ENCODE measurements at regions not wholly inside any gene's neighbourhood (a gene's known extent, or its start where the extent isn't known, plus 50 kb on each side); places are given as distances from the start of the nearest gene placed in this dataset.

DNA sequence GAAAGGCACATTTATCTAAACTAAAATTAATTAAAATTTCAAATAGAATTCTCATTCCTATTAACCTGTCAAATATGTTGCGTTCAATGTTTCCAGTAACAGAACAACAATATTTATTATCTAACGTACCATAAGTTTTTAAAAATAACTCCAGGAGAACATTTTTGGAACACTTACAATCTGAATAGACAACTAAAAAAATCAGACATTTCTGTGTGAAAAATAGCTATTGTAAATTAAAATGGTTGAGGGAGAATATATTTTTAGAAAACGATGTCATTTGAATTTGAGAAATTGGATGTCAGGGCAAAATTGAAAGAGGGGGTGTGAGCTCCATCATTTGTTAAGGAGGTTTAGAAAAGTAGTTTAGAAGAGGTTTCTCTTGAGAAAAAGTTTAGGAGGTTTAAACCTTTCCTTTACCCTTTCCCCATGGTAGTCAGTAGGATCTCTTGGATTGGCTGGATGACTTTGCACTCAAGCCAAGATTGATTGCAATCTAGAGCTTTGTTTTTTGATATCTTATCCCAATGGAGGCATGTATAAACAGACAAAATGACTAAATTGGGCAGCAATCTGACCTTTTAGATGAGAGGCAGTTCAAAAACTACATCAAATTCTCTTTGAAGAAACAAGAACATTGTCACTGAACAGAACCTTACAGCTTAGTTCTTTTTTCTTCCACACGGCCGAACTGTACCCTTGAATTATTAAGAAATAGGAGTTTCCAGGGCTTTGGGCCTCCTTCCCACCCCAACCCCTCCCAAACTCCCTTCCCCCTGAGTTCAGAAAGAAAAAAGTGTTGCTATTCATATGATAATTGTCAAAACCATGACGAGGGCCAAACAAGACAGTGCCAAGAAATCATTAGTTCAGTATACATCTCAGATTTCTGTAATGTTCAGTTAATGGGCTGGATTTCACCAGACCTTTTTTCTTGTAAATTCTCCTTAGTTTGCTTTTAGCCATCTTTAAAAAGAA, 79.7 kb upstream of the CDIN1 start:
- no peak for DNase-seq

DNA sequence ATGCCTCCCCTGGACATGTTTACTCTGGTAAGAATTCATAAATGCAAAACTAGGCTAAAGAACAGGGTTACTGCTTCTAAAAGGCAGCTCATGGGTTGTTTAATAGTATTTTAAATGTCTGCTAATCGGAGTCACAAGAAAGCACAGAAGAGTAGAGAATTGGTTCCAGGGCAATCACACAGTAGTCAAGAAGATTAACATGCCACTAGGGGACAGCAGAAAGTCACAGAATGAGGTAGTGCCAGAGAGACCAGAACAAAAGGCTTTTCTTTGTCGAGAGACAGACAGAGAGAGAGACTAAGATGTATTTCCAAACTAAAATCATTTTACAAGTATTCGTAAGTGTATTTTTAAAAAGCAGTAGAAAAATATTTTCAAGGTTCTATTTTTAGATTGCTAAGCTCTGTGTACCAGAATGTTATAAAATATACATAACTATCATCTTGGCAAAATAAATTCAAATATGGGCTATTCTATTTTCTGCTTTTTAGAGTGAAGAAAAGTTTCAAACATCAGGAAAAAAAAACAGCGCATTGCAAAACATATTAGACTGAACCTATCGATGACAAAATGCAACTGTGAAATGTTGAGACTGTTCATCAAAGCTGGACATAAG, 78.3 kb upstream of the CDIN1 start:
- peak in 1 of 6 experiments; percentile 14 for DNase-seq

DNA sequence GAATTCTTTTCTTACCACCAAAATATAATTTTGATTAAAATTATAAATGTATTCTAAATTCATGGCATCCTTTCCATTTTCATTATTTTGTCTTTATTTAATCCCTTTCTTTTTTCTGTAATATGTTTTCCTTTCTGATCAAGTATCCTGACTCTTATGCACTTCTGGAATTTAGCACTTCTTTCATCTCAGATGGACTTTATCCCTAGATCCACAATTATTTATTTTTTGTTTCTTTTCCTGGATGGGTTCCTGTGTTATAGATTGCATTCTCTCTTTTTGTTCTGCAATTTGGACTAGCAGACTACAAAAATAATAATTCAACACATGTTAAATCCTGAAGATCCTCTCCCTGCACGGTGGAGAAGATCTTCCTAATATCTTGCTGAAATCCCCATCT, 76.9 kb upstream of the CDIN1 start:
- DNase-seq, result no peak

DNA sequence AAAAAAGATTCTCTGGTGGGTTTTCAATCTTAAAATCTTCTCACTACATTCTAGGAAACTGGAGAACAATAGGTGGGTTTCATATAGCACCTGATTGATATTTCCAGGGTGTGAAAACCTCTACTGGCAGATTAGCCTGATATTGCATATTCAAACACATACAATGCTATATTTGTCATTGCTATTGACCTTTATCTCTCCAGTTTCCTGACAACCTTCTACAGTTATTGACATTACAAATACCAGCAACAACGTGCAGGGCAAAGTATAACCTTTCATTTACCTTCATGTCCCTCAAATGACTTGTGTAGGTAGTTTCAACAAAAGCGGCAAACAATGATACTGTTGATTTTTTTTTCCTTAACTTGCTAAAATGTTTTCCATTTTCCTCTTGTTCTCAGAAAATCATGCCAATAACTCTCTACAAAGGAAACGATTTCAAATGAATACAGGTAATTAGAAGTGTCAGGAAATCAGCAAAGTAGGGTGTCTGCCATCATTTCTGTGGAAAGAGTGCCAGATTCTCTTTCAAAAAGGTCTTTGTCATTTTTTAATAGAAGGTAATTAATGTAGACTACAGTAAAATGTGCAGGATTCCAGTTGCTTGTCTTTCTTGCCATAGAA, 72.6 kb upstream of the CDIN1 start:
- DNase-seq, result no peak

DNA sequence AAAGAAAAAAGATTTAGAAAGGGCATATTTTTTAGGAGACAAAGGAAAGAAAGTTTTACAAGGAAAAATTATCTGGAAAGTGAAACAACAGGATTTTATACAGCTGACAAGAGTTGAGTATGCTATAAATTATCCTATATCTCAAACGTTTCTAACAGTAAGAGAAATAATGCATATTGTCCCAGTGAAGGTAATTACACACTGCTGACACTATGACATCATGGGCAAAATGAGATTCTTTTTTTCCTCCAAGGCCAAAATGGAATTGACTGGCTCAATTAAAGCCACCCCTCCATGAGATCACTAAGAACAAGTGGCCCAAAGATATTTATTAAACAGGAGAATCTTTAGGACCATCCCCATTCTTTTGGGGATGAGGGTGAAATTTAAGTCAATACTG, 72.0 kb upstream of the CDIN1 start:
- DNase-seq, result no peak

DNA sequence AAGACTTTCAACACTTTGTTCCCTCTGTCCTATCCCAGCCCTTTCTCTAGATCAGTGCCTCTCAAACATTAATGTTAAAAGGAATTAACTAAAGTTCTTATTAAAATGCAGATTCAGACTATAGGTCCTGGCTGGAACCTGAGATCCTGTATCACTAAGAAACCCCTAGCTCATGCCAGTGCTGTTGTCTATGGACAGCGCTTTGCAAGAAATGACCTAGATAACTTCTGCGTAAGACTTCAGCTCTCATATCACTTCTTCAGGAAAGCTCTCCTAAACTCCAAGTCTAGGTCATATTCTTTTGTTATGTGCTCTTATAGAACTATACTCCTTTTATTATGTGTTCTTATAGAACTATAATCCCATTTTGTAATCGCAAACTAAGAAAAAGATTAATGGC, 67.8 kb upstream of the CDIN1 start:
- no peak for DNase-seq

DNA sequence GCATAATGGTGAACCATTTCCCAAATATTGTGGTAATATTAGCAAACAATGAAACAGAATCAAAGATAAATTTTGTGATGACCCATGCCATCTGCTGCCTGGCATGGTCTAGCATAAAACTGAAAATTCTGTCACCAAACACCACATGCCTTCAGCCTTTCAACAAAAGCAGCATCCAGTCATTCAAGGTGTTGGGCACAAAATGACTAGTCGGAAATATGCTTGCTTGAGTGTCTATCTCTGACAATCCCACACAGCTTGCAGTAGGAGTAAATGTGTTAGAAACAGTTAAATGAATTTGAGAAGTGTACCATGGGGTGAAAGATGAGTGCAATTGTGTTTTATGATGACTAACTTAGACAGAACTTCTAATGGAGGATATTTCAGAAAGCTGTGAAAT, 61.7 kb upstream of the CDIN1 start:
- DNase-seq, result no peak

DNA sequence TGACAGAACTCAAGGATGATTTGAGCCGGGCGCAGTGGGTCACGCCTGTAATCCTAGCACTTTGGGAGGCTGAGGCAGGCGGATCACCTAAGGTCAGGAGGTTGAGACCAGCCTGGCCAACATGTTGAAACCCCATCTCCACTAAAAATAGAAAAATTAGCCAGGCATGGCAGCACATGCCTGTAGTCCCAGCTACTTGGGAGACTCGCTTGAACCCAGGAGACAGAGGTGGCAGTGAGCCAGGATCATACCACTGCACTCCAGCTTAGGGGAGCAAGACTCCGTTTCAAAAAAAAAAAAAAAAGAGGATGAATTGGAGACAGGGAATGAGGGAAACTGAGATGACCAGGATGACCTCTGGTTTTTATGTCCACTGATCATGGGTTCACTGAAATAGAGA, 60.4 kb upstream of the CDIN1 start:
- no peak for DNase-seq

DNA sequence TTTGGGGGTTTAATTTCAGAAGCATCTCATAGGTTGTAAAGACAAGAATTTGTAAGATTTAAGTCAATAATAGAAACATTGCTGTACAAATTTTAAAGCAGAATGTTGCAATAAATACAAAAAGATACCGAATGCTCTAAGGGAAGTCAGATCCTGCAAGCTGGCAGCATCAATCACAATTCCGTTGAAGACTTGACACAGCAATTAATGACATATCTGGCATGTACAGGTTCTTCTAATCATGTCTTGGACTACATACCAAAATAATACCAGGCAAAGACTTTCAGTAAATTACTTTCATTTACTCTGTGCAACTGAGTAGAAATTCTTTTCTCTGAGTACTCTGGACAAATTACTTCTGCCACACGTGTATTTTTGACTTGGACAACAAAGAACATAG, 54.0 kb upstream of the CDIN1 start:
- DNase-seq, result no peak

DNA sequence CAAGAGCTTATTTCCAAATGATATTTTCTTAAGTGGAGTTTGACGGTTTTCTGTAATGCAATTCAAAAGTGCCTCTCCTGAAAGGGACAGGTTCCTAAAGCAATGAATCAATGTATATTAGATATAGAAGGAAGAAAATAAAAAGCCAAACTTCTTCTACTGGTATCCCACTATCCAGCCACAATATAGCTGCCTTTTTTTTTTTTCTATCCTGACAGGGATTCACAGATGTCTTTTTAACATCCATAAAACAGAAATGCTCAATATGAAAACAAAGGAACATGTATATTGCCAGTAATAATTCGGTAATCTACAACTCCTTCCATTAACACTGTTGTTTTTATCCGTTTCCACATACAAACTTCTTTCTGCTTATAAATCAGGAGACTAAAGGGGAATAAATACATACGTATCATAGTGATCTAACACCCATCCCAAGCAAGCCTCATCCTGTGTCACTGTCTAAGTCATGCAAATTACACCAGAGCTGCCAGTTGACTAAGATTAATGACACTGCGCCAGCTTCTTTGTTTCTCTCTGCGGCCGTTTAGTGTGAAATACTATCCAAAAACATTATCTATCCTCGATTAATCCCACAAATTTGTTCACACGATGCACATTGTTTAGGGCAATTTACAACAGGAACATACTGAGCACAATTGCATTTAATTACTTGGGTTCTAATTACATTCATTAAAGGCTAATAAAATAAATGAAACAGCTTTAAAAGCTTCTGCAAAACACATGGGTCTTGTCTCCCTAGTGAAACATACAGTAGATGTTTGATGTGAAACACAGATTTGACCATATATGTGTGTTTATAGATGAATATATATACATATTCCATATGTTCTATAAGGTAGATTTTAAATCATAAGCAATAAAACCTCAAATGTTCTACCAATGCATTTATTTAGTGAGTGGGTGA, 51.9 kb upstream of the CDIN1 start:
- DNase-seq, result no peak

DNA sequence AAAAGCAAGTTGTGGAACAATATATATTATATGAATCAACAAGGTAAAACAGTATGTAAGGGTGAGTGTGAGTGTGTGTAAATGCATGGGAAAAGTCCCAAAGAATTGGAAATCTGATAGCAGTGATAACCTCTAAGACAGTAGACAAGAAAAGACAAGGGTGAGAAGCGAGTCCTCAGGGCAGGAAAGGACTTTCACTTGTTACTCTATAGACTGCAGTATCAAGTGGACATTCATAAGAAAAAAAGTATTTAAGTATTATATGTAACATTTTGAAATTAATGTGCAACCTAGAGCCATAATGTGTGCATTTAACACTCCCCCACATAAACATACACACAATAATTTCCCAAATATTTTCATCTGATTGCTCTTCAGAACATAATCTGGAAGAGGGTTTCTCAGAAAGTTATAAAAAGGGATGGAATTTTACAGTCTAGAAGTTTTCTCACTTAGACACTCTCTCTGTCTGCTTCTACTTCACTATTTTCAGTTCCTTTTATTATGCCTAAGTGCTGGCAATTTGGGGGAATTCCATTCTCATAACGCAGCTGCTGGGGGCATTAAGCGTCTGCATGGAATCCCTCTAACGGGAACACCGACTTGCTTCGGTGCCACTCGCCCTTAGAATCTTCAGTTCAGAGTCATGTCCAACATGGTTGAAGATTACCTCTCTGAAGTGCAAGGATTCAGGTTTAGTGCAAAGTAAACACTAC, 50.0 kb upstream of the CDIN1 start:
- DNase-seq, result no peak
